Pancreas (tissue), 10 donors: ENCODE measurements at regions not wholly inside any gene's neighbourhood (a gene's known extent, or its start where the extent isn't known, plus 50 kb on each side); places are given as distances from the start of the nearest gene placed in this dataset.

Experiments
- ATAC-seq, 4 donors: fragments of 200-7000 bp; cut with Tn5 transposase; one replicate each; pipeline versions ENCODE4 v1.8.0 to v1.9.1; 2020; ENCODE audit warnings: mild to moderate bottlenecking in 4 of 4, moderate library complexity in 4 of 4
- DNase-seq, 6 donors: peaks; one replicate each; pipeline ENCODE4 v3.0.0-alpha.2; 2020
- FAIRE-seq: peaks from 2 replicates; lab custom pipeline; 2012; peaks lifted over from hg19 to GRCh38; lab: Jason Lieb, UNC
- H3K27ac ChIP-seq, 4 donors: fragments of 200-600 bp; sonication (generic); 1 replicate in 3 of 4; 2 replicates in 1 of 4; pipeline versions ENCODE4 v1.5.0 to v1.8.0; 2020
- H3K27me3 ChIP-seq, 4 donors: fragments of 200-600 bp; one replicate each; pipeline ENCODE4 v1.8.0; 2021
- H3K36me3 ChIP-seq, 3 donors: fragments of 200-600 bp; sonication (generic) in 1 of 3; one replicate each; pipeline versions ENCODE4 v1.5.0 to v1.8.0; 2020 to 2021
- H3K4me1 ChIP-seq, 3 donors: fragments of 200-600 bp; one replicate each; pipeline ENCODE4 v1.8.0; 2021
- H3K4me3 ChIP-seq, 4 donors: fragments of 200-600 bp; sonication (generic) in 2 of 4; one replicate each; pipeline versions ENCODE4 v1.5.0 to v1.8.0; 2020 to 2021
- H3K9me3 ChIP-seq, 4 donors: fragments of 200-600 bp; one replicate each; pipeline ENCODE4 v1.8.0; 2021
- WGBS, 2 donors: extraction: QIAGEN DNeasy Blood & Tissue Kit; methylation state at CpG; one replicate each; pipeline ENCODE4 v1.1.7; 2013; 5-methylcytosine and 5-hydroxymethylcytosine counted together
- intact Hi-C, 3 donors: fragments of 100-400 bp; cut with DNase I; formaldehyde crosslinking; loops; one replicate each; pipeline versions ENCODE4 v1.11.1 to v1.14.2; 2022
- TF ChIP-seq, protein P1 (sequence below), 4 donors: fragments of 200-600 bp; sonication (generic) in 3 of 4; IDR thresholded peaks; one replicate each; pipeline versions ENCODE4 v1.5.0 to v1.8.0; 2021; ENCODE audit warnings: antibody characterized with exemption in 4 of 4
- donor health status: healthy with polysubstance abuse.
- donor health status: DM: no; HTN: no; CAD: no; lungs with moderate emphysema.
- donor health status: DM: no; HTN: no; CAD: no.
- donor health status: control.
- donor health status: control.
- donor health status: Bipolar disorder and iron deficiency.
- donor health status: DM: yes; HTN: yes; CAD: no.
- donor health status: DM: no; HTN: no; CAD: no.
- donor health status: DM: no; HTN: no; CAD: no.
- donor health status: DM: yes; HTN: yes; CAD: no.

DNA sequence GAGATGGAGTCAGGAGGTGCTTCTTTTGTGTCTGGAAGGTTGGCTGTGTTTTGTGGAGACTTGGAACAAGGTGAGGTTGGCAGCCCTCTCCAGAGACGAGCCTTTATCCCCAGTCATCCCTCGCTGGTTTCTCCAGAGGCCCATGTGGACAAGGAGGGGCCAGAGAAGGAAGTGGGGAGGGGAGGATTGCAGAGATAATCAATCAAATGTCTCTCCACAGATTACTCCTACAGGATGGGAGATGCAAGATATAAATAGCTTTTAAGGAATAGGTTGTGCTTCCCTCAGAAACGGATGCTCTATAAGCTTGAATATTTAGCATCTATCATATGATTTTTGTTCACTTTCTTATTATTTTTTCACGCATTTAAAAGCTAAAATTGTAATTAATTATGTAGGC is 70.4 kb upstream of the VWDE start:
- TF ChIP-seq, protein P1, sequence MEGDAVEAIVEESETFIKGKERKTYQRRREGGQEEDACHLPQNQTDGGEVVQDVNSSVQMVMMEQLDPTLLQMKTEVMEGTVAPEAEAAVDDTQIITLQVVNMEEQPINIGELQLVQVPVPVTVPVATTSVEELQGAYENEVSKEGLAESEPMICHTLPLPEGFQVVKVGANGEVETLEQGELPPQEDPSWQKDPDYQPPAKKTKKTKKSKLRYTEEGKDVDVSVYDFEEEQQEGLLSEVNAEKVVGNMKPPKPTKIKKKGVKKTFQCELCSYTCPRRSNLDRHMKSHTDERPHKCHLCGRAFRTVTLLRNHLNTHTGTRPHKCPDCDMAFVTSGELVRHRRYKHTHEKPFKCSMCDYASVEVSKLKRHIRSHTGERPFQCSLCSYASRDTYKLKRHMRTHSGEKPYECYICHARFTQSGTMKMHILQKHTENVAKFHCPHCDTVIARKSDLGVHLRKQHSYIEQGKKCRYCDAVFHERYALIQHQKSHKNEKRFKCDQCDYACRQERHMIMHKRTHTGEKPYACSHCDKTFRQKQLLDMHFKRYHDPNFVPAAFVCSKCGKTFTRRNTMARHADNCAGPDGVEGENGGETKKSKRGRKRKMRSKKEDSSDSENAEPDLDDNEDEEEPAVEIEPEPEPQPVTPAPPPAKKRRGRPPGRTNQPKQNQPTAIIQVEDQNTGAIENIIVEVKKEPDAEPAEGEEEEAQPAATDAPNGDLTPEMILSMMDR (IDR thresholded peaks at IDR 0.05), result no peak
- H3K27ac ChIP-seq, result no peak overlapping the region
- FAIRE-seq, result no peak
- no peaks in the 10 kb centered on the region for H3K9me3 ChIP-seq
- no peak overlapping the region for H3K4me3 ChIP-seq
- no peaks in the 10 kb centered on the region for H3K36me3 ChIP-seq
- intact Hi-C loops, result no loop called here
- 46 to 63% methylated on average over 4 of the region's 4 CpGs for WGBS, 2 donors
- DNase-seq, result no peak
- ATAC-seq, result no peak
- H3K27me3 ChIP-seq, result no peaks in the 10 kb centered on the region
- no peaks in the 10 kb centered on the region for H3K4me1 ChIP-seq

GRCh38 chr7:12475362-12476063 is 71.8 kb upstream of the VWDE start:
- WGBS, 2 donors, result 52 to 58% methylated on average over 6 of the region's 6 CpGs
- DNase-seq, result no peak
- TF ChIP-seq, protein P1 (IDR thresholded peaks at IDR 0.05), result no peak
- Histone ChIP-seq H3K9me3 (no peaks in the 10 kb centered on the region), H3K36me3 (no peaks in the 10 kb centered on the region), H3K4me1 (no peaks in the 10 kb centered on the region), H3K27ac (no peak overlapping the region), H3K27me3 (no peaks in the 10 kb centered on the region), H3K4me3 (no peak overlapping the region)
- intact Hi-C loops, result no loop called here
- FAIRE-seq, result no peak
- ATAC-seq, result no peak

DNA sequence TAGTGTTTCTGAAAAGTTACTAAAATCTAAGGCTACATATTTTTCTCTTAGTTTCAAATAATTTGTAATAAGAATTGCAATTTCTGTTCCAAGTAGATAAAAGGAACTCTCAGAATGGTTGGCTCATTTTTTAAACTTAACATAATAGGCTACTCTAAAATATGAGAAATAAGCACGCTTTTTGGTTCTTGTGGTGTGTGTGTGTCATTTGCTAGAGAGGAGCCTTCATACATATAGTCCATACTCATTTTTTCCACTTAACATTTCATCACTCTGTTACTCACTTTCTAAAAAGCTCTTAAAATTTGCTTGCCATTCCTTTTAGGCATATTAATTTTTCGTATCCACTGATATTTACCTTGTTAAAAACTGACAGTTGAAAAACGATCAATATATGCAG is 74.0 kb upstream of the VWDE start:
- TF ChIP-seq, protein P1 (IDR thresholded peaks at IDR 0.05), result no peak
- DNase-seq, result no peak
- FAIRE-seq, result no peak
- no peaks in the 10 kb centered on the region for H3K9me3 ChIP-seq
- ATAC-seq, result no peak
- no peak overlapping the region for H3K4me3 ChIP-seq
- H3K27ac ChIP-seq, result no peak overlapping the region
- H3K4me1 ChIP-seq, result no peaks in the 10 kb centered on the region
- intact Hi-C loops, result no loop called here
- H3K36me3 ChIP-seq, result no peaks in the 10 kb centered on the region
- H3K27me3 ChIP-seq, result no peaks in the 10 kb centered on the region
- 49 to 54% methylated on average over 3 of the region's 3 CpGs for WGBS, 2 donors

GRCh38 chr7:12481722-12482121 is 78.1 kb upstream of the VWDE start:
- Histone ChIP-seq H3K27me3 (no peaks in the 10 kb centered on the region), H3K36me3 (no peaks in the 10 kb centered on the region), H3K9me3 (no peaks in the 10 kb centered on the region), H3K4me3 (no peak overlapping the region), H3K27ac (no peak overlapping the region), H3K4me1 (no peaks in the 10 kb centered on the region)
- ATAC-seq (no peak), DNase-seq (no peak), FAIRE-seq (no peak)
- TF ChIP-seq, protein P1 (IDR thresholded peaks at IDR 0.05), result no peak
- intact Hi-C loops, result no loop called here
- 61 to 72% methylated on average over 3 of the region's 3 CpGs for WGBS, 2 donors

DNA sequence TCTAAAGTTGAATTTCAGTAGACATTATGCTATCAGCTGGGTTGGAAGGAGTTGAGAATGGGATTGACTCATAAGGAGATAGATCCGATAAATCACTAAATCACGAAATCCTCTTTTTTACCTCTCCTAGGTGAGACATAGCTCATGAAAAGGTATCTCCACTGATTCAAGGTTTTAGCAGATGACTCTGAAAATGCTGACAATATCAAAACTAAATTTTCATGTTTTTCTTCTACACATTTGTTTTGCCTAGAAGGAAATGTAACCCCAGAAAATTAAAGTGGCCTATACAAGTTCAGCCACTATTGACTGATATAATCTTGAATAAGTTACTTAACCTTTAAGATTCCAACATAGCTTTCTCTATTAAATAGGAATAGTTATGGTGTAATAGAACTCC is 82.2 kb upstream of the VWDE start:
- intact Hi-C loops, result no loop called here
- H3K27me3 ChIP-seq, result no peaks in the 10 kb centered on the region
- no peak for FAIRE-seq
- H3K4me1 ChIP-seq, result no peaks in the 10 kb centered on the region
- H3K27ac ChIP-seq, result no peak overlapping the region
- TF ChIP-seq, protein P1 (IDR thresholded peaks at IDR 0.05), result no peak
- no peak overlapping the region for H3K4me3 ChIP-seq
- ATAC-seq, result no peak
- WGBS, 2 donors, result 95 to 100% methylated on average over 2 of the region's 2 CpGs
- H3K36me3 ChIP-seq, result no peaks in the 10 kb centered on the region
- no peaks in the 10 kb centered on the region for H3K9me3 ChIP-seq
- DNase-seq, result no peak
